Activated B cell treated with CpG ODN at 0.5 μM for 24 hours (primary cell): ENCODE measurements at regions not wholly inside any gene's neighbourhood (a gene's known extent, or its start where the extent isn't known, plus 50 kb on each side); places are given as distances from the start of the nearest gene placed in this dataset.

Source experiments
- ATAC-seq: fragments of 200-7000 bp; cut with Tn5 transposase; one replicate; pipeline ENCODE4 v1.10.0; 2021; ENCODE audit warnings: low read depth, mild to moderate bottlenecking, moderate library complexity
- CTCF ChIA-PET: fragments of 350-600 bp; sonication (Branson Sonifier 250); formaldehyde crosslinking; loops from one replicate; lab custom pipeline; 2021; ENCODE audit warnings: antibody characterized with exemption; lab: Charles Lee
- POLR2A ChIA-PET: fragments of 350-600 bp; sonication (Branson Sonifier 250); formaldehyde crosslinking; loops from one replicate; lab custom pipeline; 2021; ENCODE audit warnings: antibody characterized with exemption; lab: Charles Lee
- DNase-seq: peaks from one replicate; pipeline ENCODE4 v3.0.0; 2022
- H3K27ac Mint-ChIP-seq: one replicate; pipeline ENCODE4 v1.8.0; 2020; ENCODE audit warnings: mixed read lengths
- H3K27me3 Mint-ChIP-seq: one replicate; pipeline ENCODE4 v1.8.0; 2021; ENCODE audit warnings: mixed read lengths
- H3K36me3 Mint-ChIP-seq: one replicate; pipeline ENCODE4 v1.8.0; 2021; ENCODE audit warnings: low read depth, mixed read lengths
- H3K4me1 Mint-ChIP-seq: one replicate; pipeline ENCODE4 v1.8.0; 2021; ENCODE audit warnings: mixed read lengths
- H3K4me3 Mint-ChIP-seq: one replicate; pipeline ENCODE4 v1.8.0; 2020; ENCODE audit warnings: mild to moderate bottlenecking, mixed read lengths
- H3K9me3 Mint-ChIP-seq: one replicate; pipeline ENCODE4 v1.8.0; 2020; ENCODE audit warnings: mixed read lengths
- intact Hi-C: fragments of 100-400 bp; cut with micrococcal nuclease; formaldehyde crosslinking; loops from one replicate; pipeline ENCODE4 v1.15.1; 2024
- TF ChIP-seq, protein P1 (sequence below): fragments of 200-600 bp; IDR thresholded peaks from one replicate; pipeline ENCODE4 v1.8.0; 2022; ENCODE audit warnings: antibody characterized with exemption, mild to moderate bottlenecking

DNA sequence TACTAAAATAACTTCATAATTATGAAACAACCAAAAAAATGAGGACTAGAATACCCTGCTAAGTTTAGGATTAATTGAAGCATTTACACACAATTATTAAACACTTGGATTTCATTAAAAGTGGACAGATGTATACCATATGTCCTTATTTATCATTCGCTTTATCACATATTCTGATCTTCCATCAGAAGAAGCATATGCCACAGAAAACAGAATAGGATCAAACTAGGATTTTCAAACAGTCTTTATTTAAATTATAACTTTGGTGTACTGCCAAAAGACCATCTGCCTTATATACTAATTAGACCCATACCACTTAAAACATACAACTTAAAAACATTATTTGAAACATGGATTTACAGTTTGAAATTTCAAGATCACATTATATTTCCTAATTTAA, 727.1 kb upstream of the KLHL1 start:
- H3K36me3 Mint-ChIP-seq = no peaks in the 10 kb centered on the region
- TF ChIP-seq, protein P1, sequence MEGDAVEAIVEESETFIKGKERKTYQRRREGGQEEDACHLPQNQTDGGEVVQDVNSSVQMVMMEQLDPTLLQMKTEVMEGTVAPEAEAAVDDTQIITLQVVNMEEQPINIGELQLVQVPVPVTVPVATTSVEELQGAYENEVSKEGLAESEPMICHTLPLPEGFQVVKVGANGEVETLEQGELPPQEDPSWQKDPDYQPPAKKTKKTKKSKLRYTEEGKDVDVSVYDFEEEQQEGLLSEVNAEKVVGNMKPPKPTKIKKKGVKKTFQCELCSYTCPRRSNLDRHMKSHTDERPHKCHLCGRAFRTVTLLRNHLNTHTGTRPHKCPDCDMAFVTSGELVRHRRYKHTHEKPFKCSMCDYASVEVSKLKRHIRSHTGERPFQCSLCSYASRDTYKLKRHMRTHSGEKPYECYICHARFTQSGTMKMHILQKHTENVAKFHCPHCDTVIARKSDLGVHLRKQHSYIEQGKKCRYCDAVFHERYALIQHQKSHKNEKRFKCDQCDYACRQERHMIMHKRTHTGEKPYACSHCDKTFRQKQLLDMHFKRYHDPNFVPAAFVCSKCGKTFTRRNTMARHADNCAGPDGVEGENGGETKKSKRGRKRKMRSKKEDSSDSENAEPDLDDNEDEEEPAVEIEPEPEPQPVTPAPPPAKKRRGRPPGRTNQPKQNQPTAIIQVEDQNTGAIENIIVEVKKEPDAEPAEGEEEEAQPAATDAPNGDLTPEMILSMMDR = no peak
- no peak overlapping the region for H3K4me3 Mint-ChIP-seq
- ATAC-seq = no peak
- H3K27ac Mint-ChIP-seq = no peak overlapping the region
- no peaks in the 10 kb centered on the region for H3K27me3 Mint-ChIP-seq
- no peaks in the 10 kb centered on the region for H3K4me1 Mint-ChIP-seq
- ChIA-PET CTCF (no interaction called here), POLR2A (no interaction called here)
- intact Hi-C loops = no loop called here
- peaks cover 2% of the 10 kb centered on the region for H3K9me3 Mint-ChIP-seq
- DNase-seq = no peak

DNA sequence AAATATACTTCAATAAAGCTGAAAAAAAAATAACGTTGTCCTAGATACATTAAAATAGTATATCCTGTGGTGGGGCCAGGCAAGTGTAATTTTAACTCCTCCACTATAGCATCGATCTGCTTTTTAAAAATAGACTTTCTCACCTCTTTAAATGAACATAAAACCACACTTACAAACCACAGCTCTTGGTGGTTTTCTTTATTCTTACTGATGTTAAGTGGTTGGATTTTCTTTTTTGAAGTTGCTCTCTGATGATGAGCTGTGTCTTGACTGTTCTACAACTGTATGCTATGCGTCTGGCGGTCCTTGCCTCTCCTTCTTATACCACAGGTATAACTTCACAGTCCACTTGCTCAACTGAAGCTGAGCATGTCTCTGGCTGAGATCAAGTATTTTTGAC, 721.5 kb upstream of the KLHL1 start:
- DNase-seq = no peak
- Mint-ChIP-seq H3K9me3 (peaks cover 3% of the 10 kb centered on the region), H3K27me3 (no peaks in the 10 kb centered on the region), H3K4me3 (no peak overlapping the region), H3K4me1 (no peaks in the 10 kb centered on the region), H3K27ac (no peak overlapping the region), H3K36me3 (no peaks in the 10 kb centered on the region)
- ChIA-PET POLR2A (no interaction called here), CTCF (no interaction called here)
- TF ChIP-seq, protein P1 = no peak
- intact Hi-C loops = no loop called here
- ATAC-seq = no peak

DNA sequence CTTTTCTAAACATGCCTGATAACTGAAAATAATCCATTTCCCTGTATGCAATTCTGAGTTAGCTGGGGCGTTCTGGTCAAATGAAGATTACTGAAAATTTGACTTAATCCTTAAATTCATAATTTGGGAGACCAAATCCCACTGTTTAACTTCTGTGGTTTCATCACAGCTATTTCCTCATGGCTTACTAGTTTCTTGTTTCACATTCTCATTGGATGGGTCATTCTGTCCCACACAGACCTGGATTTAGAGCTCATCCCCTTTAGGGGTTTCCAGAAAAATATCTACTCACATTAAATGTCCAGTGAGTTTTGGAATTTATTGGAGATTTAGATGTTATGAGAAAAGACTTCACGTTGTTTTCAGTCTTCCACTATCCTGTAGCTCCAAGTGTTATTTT, 709.3 kb upstream of the KLHL1 start:
- TF ChIP-seq, protein P1 = no peak
- Mint-ChIP-seq H3K27me3 (no peaks in the 10 kb centered on the region), H3K4me3 (no peak overlapping the region), H3K9me3 (peaks cover 5% of the 10 kb centered on the region), H3K27ac (no peak overlapping the region), H3K4me1 (no peaks in the 10 kb centered on the region), H3K36me3 (no peaks in the 10 kb centered on the region)
- CTCF ChIA-PET = no interaction called here
- intact Hi-C loops = no loop called here
- DNase-seq = no peak
- no peak for ATAC-seq
- POLR2A ChIA-PET = no interaction called here

DNA sequence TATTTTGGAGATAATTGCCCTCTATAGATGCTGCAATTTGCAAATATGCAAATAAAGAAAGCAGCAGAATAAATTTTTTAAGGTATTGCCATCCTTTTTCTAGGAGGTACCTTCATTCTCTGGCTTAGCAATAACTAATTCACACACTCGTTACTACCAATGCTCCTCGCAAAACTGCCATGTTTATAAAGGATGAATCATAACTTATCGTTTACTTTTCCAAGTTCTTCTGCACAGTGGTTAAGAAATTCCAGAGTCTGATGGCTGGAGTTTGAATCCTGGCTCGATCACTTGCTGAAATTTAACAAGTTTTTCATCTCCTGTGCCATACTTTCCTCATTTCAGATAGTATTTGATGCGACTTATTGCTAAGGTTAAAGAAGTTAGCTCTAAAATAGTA, 708.6 kb upstream of the KLHL1 start:
- intact Hi-C loops = no loop called here
- TF ChIP-seq, protein P1 = no peak
- Mint-ChIP-seq H3K27me3 (no peaks in the 10 kb centered on the region), H3K9me3 (peaks cover 5% of the 10 kb centered on the region), H3K4me1 (no peaks in the 10 kb centered on the region), H3K4me3 (no peak overlapping the region), H3K27ac (no peak overlapping the region), H3K36me3 (no peaks in the 10 kb centered on the region)
- no peak for ATAC-seq
- no peak for DNase-seq
- CTCF ChIA-PET = no interaction called here
- POLR2A ChIA-PET = no interaction called here

DNA sequence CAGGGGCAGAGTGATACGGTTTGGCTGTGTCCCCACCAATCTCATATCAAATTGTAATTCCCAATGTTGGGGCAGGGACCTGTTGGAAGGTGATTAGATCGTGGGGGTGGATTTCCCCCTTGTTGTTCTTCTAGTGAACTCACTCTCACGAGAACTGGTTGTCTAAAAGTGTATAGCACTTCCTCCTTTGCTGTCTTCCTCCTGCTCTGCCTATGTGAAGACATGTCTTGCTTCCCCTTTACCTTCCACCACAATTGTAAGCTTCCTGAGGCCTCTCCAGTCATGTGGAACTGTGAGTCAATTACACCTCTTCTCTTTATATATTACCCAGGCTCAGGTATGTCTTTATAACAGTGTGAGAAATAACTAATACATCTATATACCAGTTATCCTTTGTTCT, 706.4 kb upstream of the KLHL1 start:
- DNase-seq (no peak), ATAC-seq (no peak)
- TF ChIP-seq, protein P1 = no peak
- Mint-ChIP-seq H3K9me3 (peaks cover 7% of the 10 kb centered on the region), H3K4me1 (no peaks in the 10 kb centered on the region), H3K27me3 (no peaks in the 10 kb centered on the region), H3K4me3 (no peak overlapping the region), H3K27ac (no peak overlapping the region), H3K36me3 (no peaks in the 10 kb centered on the region)
- ChIA-PET POLR2A (no interaction called here), CTCF (no interaction called here)
- intact Hi-C loops = no loop called here
